Activated CD4-positive, alpha-beta T cell treated with anti-CD3 and anti-CD28 coated beads, Interleukin-2, amount 10 ng/mL, durations not matched to agents 7 days and 5 days (primary cell): ENCODE measurements at regions not wholly inside any gene's neighbourhood (a gene's known extent, or its start where the extent isn't known, plus 50 kb on each side); places are given as distances from the start of the nearest gene placed in this dataset.

Source experiments
- CTCF ChIA-PET: fragments of 350-600 bp; sonication (Branson Sonifier 250); formaldehyde crosslinking; loops from one replicate; lab custom pipeline; 2021; ENCODE audit warnings: antibody characterized with exemption; lab: Charles Lee
- POLR2A ChIA-PET: fragments of 350-600 bp; sonication (Branson Sonifier 250); formaldehyde crosslinking; loops from one replicate; lab custom pipeline; 2021; ENCODE audit warnings: antibody characterized with exemption; lab: Charles Lee
- DNase-seq: peaks from one replicate; pipeline ENCODE4 v3.0.0-alpha.2; 2020
- H3K27ac Mint-ChIP-seq: one replicate; pipeline ENCODE4 v1.8.0; 2021; ENCODE audit warnings: mild to moderate bottlenecking, moderate library complexity, mixed read lengths
- H3K27me3 Mint-ChIP-seq: one replicate; pipeline ENCODE4 v1.8.0; 2021; ENCODE audit warnings: mixed read lengths
- H3K36me3 Mint-ChIP-seq: one replicate; pipeline ENCODE4 v1.8.0; 2021; ENCODE audit warnings: low read depth, mixed read lengths
- H3K4me1 Mint-ChIP-seq: one replicate; pipeline ENCODE4 v1.8.0; 2021; ENCODE audit warnings: mixed read lengths
- H3K4me3 Mint-ChIP-seq: one replicate; pipeline ENCODE4 v1.8.0; 2021; ENCODE audit warnings: mild to moderate bottlenecking, moderate library complexity, mixed read lengths
- H3K9me3 Mint-ChIP-seq: one replicate; pipeline ENCODE4 v1.8.0; 2021; ENCODE audit warnings: mixed read lengths

DNA sequence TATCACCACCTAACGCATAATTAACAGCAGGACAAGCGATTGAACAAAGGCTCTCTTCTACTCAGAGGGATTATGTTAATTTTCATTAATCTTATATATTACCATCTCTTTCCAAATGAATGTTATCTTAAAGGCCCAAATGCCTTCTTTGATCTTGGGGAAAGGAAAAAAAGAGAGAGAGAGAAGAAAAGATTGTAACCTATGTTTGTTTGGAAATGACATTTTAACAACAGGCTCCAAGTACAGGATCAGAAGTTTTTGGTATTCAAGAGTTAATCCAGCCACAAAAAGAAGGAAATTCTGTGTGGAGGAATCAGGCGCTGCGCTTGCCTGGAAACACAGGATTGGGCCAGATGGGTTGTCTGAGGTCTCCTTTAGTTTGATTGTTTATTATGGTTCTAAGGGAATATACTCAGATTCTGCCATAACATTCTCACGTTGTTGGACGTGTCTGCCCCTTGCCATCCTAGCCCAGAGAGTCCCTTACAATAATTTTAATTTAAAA lies 100.7 kb upstream of the STX18 start:
- no peaks in the 10 kb centered on the region for H3K4me1 Mint-ChIP-seq
- H3K4me3 Mint-ChIP-seq = no peak overlapping the region
- POLR2A ChIA-PET = no interaction called here
- CTCF ChIA-PET = no interaction called here
- no peaks in the 10 kb centered on the region for H3K36me3 Mint-ChIP-seq
- no peak overlapping the region for H3K27ac Mint-ChIP-seq
- H3K9me3 Mint-ChIP-seq = no peaks in the 10 kb centered on the region
- H3K27me3 Mint-ChIP-seq = no peaks in the 10 kb centered on the region
- no peak for DNase-seq

- H3K4me1 Mint-ChIP-seq = no peaks in the 10 kb centered on the region
- POLR2A ChIA-PET = no interaction called here
- H3K27ac Mint-ChIP-seq = no peak overlapping the region
- H3K27me3 Mint-ChIP-seq = no peaks in the 10 kb centered on the region
- no peaks in the 10 kb centered on the region for H3K9me3 Mint-ChIP-seq
- no peak overlapping the region for H3K4me3 Mint-ChIP-seq
- no peaks in the 10 kb centered on the region for H3K36me3 Mint-ChIP-seq
- no peak for DNase-seq
- CTCF ChIA-PET = no interaction called here
Observed at GRCh38 chr4:4641661-4642495, 100.0 kb upstream of the STX18 start.

DNA sequence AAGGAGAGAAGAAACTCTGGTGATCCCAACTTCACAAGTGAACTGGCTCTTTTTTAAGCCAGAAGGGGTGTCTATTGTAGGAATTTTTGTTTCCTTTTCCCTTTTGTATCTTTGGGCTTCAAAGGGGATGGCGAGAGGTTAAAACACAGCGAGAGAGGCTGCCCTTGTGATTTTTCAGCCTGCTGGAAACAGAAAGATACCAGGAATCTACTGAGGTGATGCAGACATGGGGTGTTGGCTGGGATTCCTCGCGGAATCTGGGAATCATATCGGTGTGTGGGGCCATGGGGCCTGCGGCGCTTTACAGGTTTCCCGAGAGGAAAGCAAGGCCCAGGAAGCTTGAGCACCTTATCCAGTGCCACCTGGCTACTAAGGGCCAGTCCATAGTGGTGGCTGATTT lies 99.4 kb upstream of the STX18 start:
- H3K4me3 Mint-ChIP-seq = no peak overlapping the region
- no peaks in the 10 kb centered on the region for H3K9me3 Mint-ChIP-seq
- H3K4me1 Mint-ChIP-seq = no peaks in the 10 kb centered on the region
- POLR2A ChIA-PET = no interaction called here
- no peaks in the 10 kb centered on the region for H3K27me3 Mint-ChIP-seq
- H3K27ac Mint-ChIP-seq = no peak overlapping the region
- DNase-seq = no peak
- no peaks in the 10 kb centered on the region for H3K36me3 Mint-ChIP-seq
- CTCF ChIA-PET = no interaction called here

DNA sequence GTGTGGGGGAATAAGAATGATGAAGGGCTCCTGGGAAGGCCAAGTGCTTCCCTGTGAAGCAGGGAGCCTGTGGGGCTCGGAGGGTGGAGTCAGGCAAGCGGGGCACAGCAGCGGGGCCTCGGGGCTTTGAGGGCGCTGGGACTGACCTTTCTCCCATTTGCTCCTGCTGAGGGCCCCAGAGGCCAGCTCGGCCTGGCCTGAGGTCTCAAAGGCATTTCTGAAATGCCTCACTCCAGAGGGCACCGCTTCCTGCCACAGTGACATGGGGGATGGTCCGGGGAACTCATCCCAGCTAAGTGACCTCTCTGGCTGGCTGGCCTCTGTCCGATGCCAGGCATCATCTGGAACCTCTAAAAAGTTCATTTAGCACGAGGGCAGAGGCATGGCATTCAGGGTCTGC lies 98.8 kb upstream of the STX18 start:
- ChIA-PET CTCF (no interaction called here), POLR2A (no interaction called here)
- H3K36me3 Mint-ChIP-seq = no peaks in the 10 kb centered on the region
- H3K9me3 Mint-ChIP-seq = no peaks in the 10 kb centered on the region
- H3K27ac Mint-ChIP-seq = no peak overlapping the region
- H3K27me3 Mint-ChIP-seq = no peaks in the 10 kb centered on the region
- H3K4me1 Mint-ChIP-seq = peaks cover 1% of the 10 kb centered on the region
- DNase-seq = no peak
- no peak overlapping the region for H3K4me3 Mint-ChIP-seq

GRCh38 chr4:4639370-4639769 lies 97.5 kb upstream of the STX18 start:
- Mint-ChIP-seq H3K27ac (no peak overlapping the region), H3K4me3 (no peak overlapping the region), H3K36me3 (no peaks in the 10 kb centered on the region), H3K9me3 (no peaks in the 10 kb centered on the region), H3K4me1 (peaks cover 1% of the 10 kb centered on the region), H3K27me3 (no peaks in the 10 kb centered on the region)
- POLR2A ChIA-PET = no interaction called here
- no peak for DNase-seq
- CTCF ChIA-PET = no interaction called here

- no peaks in the 10 kb centered on the region for H3K36me3 Mint-ChIP-seq
- no peak overlapping the region for H3K27ac Mint-ChIP-seq
- H3K4me1 Mint-ChIP-seq = peaks cover 1% of the 10 kb centered on the region
- no peak overlapping the region for H3K4me3 Mint-ChIP-seq
- no peak for DNase-seq
- H3K9me3 Mint-ChIP-seq = no peaks in the 10 kb centered on the region
- CTCF ChIA-PET = no interaction called here
- no peaks in the 10 kb centered on the region for H3K27me3 Mint-ChIP-seq
- POLR2A ChIA-PET = interaction anchor here (0.8 kb wide), 1 partner anchor 1143 kb away, joined by 4 read pairs; no protein-coding TSS in a partner anchor
Observed at GRCh38 chr4:4637710-4638109, 95.9 kb upstream of the STX18 start.

GRCh38 chr4:4633431-4633830 lies 91.6 kb upstream of the STX18 start:
- peaks cover 12% of the 10 kb centered on the region for H3K4me1 Mint-ChIP-seq
- DNase-seq = no peak
- no peak overlapping the region for H3K4me3 Mint-ChIP-seq
- H3K9me3 Mint-ChIP-seq = peaks cover 3% of the 10 kb centered on the region
- POLR2A ChIA-PET = no interaction called here
- no peaks in the 10 kb centered on the region for H3K36me3 Mint-ChIP-seq
- CTCF ChIA-PET = no interaction called here
- H3K27me3 Mint-ChIP-seq = no peaks in the 10 kb centered on the region
- no peak overlapping the region for H3K27ac Mint-ChIP-seq

GRCh38 chr4:4631150-4631549 lies 89.3 kb upstream of the STX18 start:
- Mint-ChIP-seq H3K4me1 (peaks cover 12% of the 10 kb centered on the region), H3K27me3 (no peaks in the 10 kb centered on the region), H3K9me3 (peaks cover 3% of the 10 kb centered on the region), H3K27ac (no peak overlapping the region), H3K36me3 (no peaks in the 10 kb centered on the region), H3K4me3 (no peak overlapping the region)
- ChIA-PET POLR2A (no interaction called here), CTCF (interaction anchor here (0.8 kb wide), 1 partner anchor 15 kb away, joined by 3 read pairs; no protein-coding TSS in a partner anchor)
- no peak for DNase-seq

GRCh38 chr4:4627906-4628305 lies 86.1 kb upstream of the STX18 start:
- Mint-ChIP-seq H3K27me3 (no peaks in the 10 kb centered on the region), H3K4me1 (peaks cover 11% of the 10 kb centered on the region), H3K27ac (no peak overlapping the region), H3K36me3 (no peaks in the 10 kb centered on the region), H3K9me3 (peaks cover 3% of the 10 kb centered on the region), H3K4me3 (no peak overlapping the region)
- CTCF ChIA-PET = no interaction called here
- POLR2A ChIA-PET = interaction anchor here (0.5 kb wide), 1 partner anchor 49 kb away, joined by 3 read pairs; no protein-coding TSS in a partner anchor
- no peak for DNase-seq

- ChIA-PET CTCF (interaction anchor here (2.3 kb wide), 1 partner anchor 11 kb away, joined by 5 read pairs; no protein-coding TSS in a partner anchor), POLR2A (no interaction called here)
- H3K27ac Mint-ChIP-seq = no peak overlapping the region
- H3K36me3 Mint-ChIP-seq = no peaks in the 10 kb centered on the region
- no peaks in the 10 kb centered on the region for H3K27me3 Mint-ChIP-seq
- no peak overlapping the region for H3K4me3 Mint-ChIP-seq
- H3K9me3 Mint-ChIP-seq = peaks cover 3% of the 10 kb centered on the region
- peaks cover 11% of the 10 kb centered on the region for H3K4me1 Mint-ChIP-seq
- no peak for DNase-seq
Observed at GRCh38 chr4:4627111-4627510, 85.3 kb upstream of the STX18 start.

- Mint-ChIP-seq H3K4me3 (no peak overlapping the region), H3K36me3 (no peaks in the 10 kb centered on the region), H3K9me3 (peaks cover 3% of the 10 kb centered on the region), H3K27ac (no peak overlapping the region), H3K4me1 (peaks cover 1% of the 10 kb centered on the region), H3K27me3 (no peaks in the 10 kb centered on the region)
- POLR2A ChIA-PET = no interaction called here
- CTCF ChIA-PET = interaction anchor here (2.3 kb wide), 1 partner anchor 9 kb away, joined by 5 read pairs; no protein-coding TSS in a partner anchor
- DNase-seq = no peak
Observed at GRCh38 chr4:4625488-4625887, 83.6 kb upstream of the STX18 start.

DNA sequence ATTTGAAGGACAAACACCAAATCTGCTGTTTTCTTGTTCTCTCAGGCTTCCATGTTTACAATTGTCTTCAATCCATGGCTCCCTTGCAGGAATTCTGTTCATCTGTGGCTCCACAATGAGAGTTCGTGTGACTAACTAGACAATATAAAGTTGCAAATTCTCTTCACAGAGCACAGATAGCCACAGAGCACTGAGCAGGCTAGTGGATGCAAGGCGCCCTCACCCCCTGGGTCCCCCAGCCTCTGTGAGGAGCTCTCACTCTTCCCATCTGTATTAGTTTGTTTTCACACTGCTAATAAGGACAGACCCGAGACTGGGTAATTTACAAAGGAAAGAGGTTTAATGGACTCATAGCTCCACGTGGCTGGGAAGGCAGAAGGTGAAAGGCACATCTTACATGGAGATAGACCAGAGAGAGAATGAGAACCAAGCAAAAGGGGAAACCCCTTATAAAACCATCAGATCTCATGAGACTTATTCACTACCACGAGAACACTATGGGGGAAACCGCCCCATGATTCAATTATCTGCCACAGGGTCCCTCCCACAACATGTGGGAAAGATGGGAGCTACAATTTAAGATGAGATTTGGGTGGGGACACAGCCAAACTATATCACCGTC lies 82.5 kb upstream of the STX18 start:
- no peaks in the 10 kb centered on the region for H3K27me3 Mint-ChIP-seq
- ChIA-PET CTCF (interaction anchor here (0.6 to 1.7 kb wide), 2 partner anchors 10 to 11 kb away, joined by 3 to 4 read pairs; no protein-coding TSS in a partner anchor), POLR2A (no interaction called here)

DNA sequence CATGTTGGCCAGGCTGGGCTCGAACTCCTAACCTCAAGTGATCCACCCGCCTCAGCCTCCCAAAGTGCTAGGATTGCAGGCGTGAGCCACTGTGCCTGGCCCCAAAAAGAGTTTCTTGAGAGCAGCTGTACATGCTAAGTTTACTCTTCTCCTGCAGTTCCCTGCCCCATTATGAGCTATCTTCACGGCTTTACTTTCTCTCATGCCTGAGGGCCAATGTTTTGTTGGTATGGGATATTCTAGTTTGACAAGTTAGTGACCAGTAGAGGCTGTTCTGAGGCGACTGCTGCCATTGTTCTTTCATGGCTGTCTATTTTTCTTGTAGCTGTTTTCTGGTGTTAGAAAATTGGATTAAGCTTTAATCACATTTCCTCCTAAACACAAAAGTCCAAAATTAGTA lies 78.0 kb upstream of the STX18 start:
- ChIA-PET CTCF (no interaction called here), POLR2A (no interaction called here)
- H3K36me3 Mint-ChIP-seq = no peaks in the 10 kb centered on the region
- H3K4me1 Mint-ChIP-seq = no peaks in the 10 kb centered on the region
- H3K4me3 Mint-ChIP-seq = no peak overlapping the region
- DNase-seq = no peak
- no peak overlapping the region for H3K27ac Mint-ChIP-seq
- H3K27me3 Mint-ChIP-seq = no peaks in the 10 kb centered on the region
- peaks cover 4% of the 10 kb centered on the region for H3K9me3 Mint-ChIP-seq

More for the DNA sequence above, 82.5 kb upstream of the STX18 start:
- H3K36me3 Mint-ChIP-seq = no peaks in the 10 kb centered on the region
- DNase-seq = no peak
- no peak overlapping the region for H3K27ac Mint-ChIP-seq
- H3K4me1 Mint-ChIP-seq = no peaks in the 10 kb centered on the region
- H3K9me3 Mint-ChIP-seq = peaks cover 7% of the 10 kb centered on the region
- H3K4me3 Mint-ChIP-seq = no peak overlapping the region
